IMR-90 (cell line): ENCODE measurements at regions not wholly inside any gene's neighbourhood (a gene's known extent, or its start where the extent isn't known, plus 50 kb on each side); places are given as distances from the start of the nearest gene placed in this dataset.

Experiments used
- ATAC-seq: fragments of 200-7000 bp; cut with Tn5 transposase; 2 replicates; pipeline ENCODE4 v1.9.1; 2020; ENCODE audit warnings: low read depth, mild to moderate bottlenecking, moderate library complexity
- BruUV-seq: library from RNA; stranded (reverse); fragments of 400-500 nt; replicated peaks from 2 replicates; lab custom pipeline; 2021; lab: Mats Ljungman, UMichigan
- CTCF ChIA-PET: fragments of 300-600 bp; formaldehyde crosslinking; extraction: SDS; loops from one replicate; lab custom pipeline; 2021; ENCODE audit warnings: antibody characterized with exemption; lab: Yijun Ruan, JAX
- POLR2A ChIA-PET: fragments of 300-600 bp; sonication (Branson Sonifier 250); formaldehyde crosslinking; loops from one replicate; lab custom pipeline; 2022; ENCODE audit warnings: antibody characterized with exemption; ENCODE audit not compliant: unreplicated experiment; lab: Charles Lee
- DNase-seq: peaks from one replicate; pipeline ENCODE4 v3.0.0; 2013
- H2AFZ ChIP-seq: replicated peaks from 2 replicates; pipeline ENCODE3; 2013; ENCODE audit warnings: low read length, mild to moderate bottlenecking; ENCODE audit not compliant: poor library complexity
- H2AK5ac ChIP-seq: 2 replicates; pipeline ENCODE4 v1.6.1; 2013; ENCODE audit warnings: low read depth, low read length, inconsistent platforms
- H2AK9ac ChIP-seq: replicated peaks from 2 replicates; pipeline ENCODE3; 2013; ENCODE audit warnings: mild to moderate bottlenecking, low read depth, low read length, moderate library complexity; ENCODE audit not compliant: poor library complexity
- H2BK120ac ChIP-seq: 2 replicates; pipeline ENCODE4 v1.6.1; 2013; ENCODE audit warnings: low read depth, low read length, inconsistent platforms
- H2BK15ac ChIP-seq: 3 replicates; pipeline ENCODE4 v1.6.1; 2013; ENCODE audit warnings: low read depth, low read length, inconsistent platforms
- H2BK20ac ChIP-seq: 2 replicates; pipeline ENCODE4 v1.6.1; 2013; ENCODE audit warnings: low read depth, mild to moderate bottlenecking, inconsistent platforms, low read length, moderate library complexity
- H2BK5ac ChIP-seq: 2 replicates; pipeline ENCODE4 v1.6.1; 2013; ENCODE audit warnings: mild to moderate bottlenecking, low read depth, low read length, inconsistent platforms; ENCODE audit not compliant: poor library complexity, severe bottlenecking
- H3K14ac ChIP-seq: replicated peaks from 2 replicates; pipeline ENCODE4 v1.6.1; 2013; ENCODE audit warnings: low read depth, low read length, inconsistent platforms
- H3K18ac ChIP-seq: 2 replicates; pipeline ENCODE4 v1.6.1; 2013; ENCODE audit warnings: low read depth, low read length, control low read depth
- H3K23ac ChIP-seq: 2 replicates; pipeline ENCODE4 v1.6.1; 2013; ENCODE audit warnings: low read depth, low read length, inconsistent platforms
- H3K27ac ChIP-seq: 2 replicates; pipeline ENCODE4 v1.5.1; 2013; ENCODE audit warnings: mild to moderate bottlenecking, control low read depth, low read length; ENCODE audit not compliant: insufficient read depth
- H3K27me3 ChIP-seq: 2 replicates; pipeline ENCODE4 v1.6.1; 2013; ENCODE audit warnings: low read length; ENCODE audit not compliant: control insufficient read depth, insufficient read depth
- H3K36me3 ChIP-seq: 2 replicates; pipeline ENCODE4 v1.6.1; 2013; ENCODE audit warnings: low read length, mixed read lengths; ENCODE audit not compliant: control insufficient read depth, insufficient read depth
- H3K4ac ChIP-seq: 2 replicates; pipeline ENCODE4 v1.6.1; 2013; ENCODE audit warnings: low read depth, low read length, inconsistent platforms
- H3K4me1 ChIP-seq: 2 replicates; pipeline ENCODE4 v1.6.1; 2013; ENCODE audit warnings: low read length, mixed read lengths; ENCODE audit not compliant: control insufficient read depth, insufficient read depth
- H3K4me2 ChIP-seq: 2 replicates; pipeline ENCODE4 v1.6.1; 2013; ENCODE audit warnings: low read depth, mild to moderate bottlenecking, control low read depth, low read length, moderate library complexity
- H3K4me3 ChIP-seq: 2 replicates; pipeline ENCODE4 v1.5.1; 2013; ENCODE audit warnings: low read depth, mild to moderate bottlenecking, control low read depth, low read length, moderate library complexity; ENCODE audit not compliant: insufficient read depth
- H3K56ac ChIP-seq: 2 replicates; pipeline ENCODE4 v1.6.1; 2013; ENCODE audit warnings: low read length, inconsistent platforms; ENCODE audit not compliant: insufficient read depth; ENCODE audit errors: extremely low read depth
- H3K79me1 ChIP-seq, 2 experiments: 2 replicates each; pipeline ENCODE4 v1.6.1; 2013; ENCODE audit warnings: low read length in 2 of 2, inconsistent platforms in 1 of 2, low read depth in 1 of 2
- H3K9ac ChIP-seq: 2 replicates; pipeline ENCODE4 v1.6.1; 2013; ENCODE audit warnings: low read depth, low read length, control low read depth
- H3K9me1 ChIP-seq: 2 replicates; pipeline ENCODE4 v1.6.1; 2013; ENCODE audit warnings: low read length, inconsistent platforms; ENCODE audit not compliant: insufficient read depth
- H3K9me3 ChIP-seq: 2 replicates; pipeline ENCODE4 v1.6.1; 2013; ENCODE audit warnings: low read length; ENCODE audit not compliant: control insufficient read depth, insufficient read depth
- H4K20me1 ChIP-seq: 2 replicates; pipeline ENCODE4 v1.6.1; 2013; ENCODE audit warnings: low read length, inconsistent platforms; ENCODE audit not compliant: insufficient read depth
- H4K5ac ChIP-seq: 2 replicates; pipeline ENCODE4 v1.6.1; 2013; ENCODE audit warnings: mild to moderate bottlenecking, low read depth, low read length, control low read depth
- H4K8ac ChIP-seq, 2 experiments: 2 replicates each; pipeline ENCODE4 v1.6.1; 2013; ENCODE audit warnings: low read depth in 2 of 2, low read length in 2 of 2, control low read depth in 1 of 2, inconsistent platforms in 1 of 2
- H4K91ac ChIP-seq: 2 replicates; pipeline ENCODE4 v1.6.1; 2013; ENCODE audit warnings: low read depth, low read length, inconsistent platforms; ENCODE audit not compliant: insufficient read depth
- MAFK ChIP-seq: IDR thresholded peaks from 2 replicates; pipeline ENCODE4 v1.6.1; 2012; ENCODE audit warnings: low read depth, low read length, improper control_type of control experiment
- MAZ ChIP-seq: IDR thresholded peaks from 2 replicates; pipeline ENCODE4 v1.6.1; 2012; ENCODE audit warnings: low read depth, mild to moderate bottlenecking, low read length, improper control_type of control experiment, moderate library complexity, borderline replicate concordance
- MXI1 ChIP-seq: IDR thresholded peaks from 2 replicates; pipeline ENCODE4 v1.6.1; 2012; ENCODE audit warnings: low read depth, mild to moderate bottlenecking, low read length, moderate library complexity, borderline replicate concordance
- NFE2L2 ChIP-seq: fragments of 150-350 bp; IDR thresholded peaks from 2 replicates; pipeline ENCODE4 v1.6.1; 2016; ENCODE audit warnings: low read depth, mild to moderate bottlenecking, low read length
- POLR2A ChIP-seq: IDR thresholded peaks from 2 replicates; pipeline ENCODE4 v1.6.1; 2012; ENCODE audit warnings: mild to moderate bottlenecking, low read depth, low read length
- RAD21 ChIP-seq: IDR thresholded peaks from 2 replicates; pipeline ENCODE4 v1.6.1; 2012; ENCODE audit warnings: low read length, improper control_type of control experiment
- RCOR1 ChIP-seq: IDR thresholded peaks from 2 replicates; pipeline ENCODE4 v1.6.1; 2012; ENCODE audit warnings: mild to moderate bottlenecking, low read length, improper control_type of control experiment; ENCODE audit not compliant: insufficient replicate concordance
- SMC3 ChIP-seq: fragments of 150-350 bp; IDR thresholded peaks from 2 replicates; pipeline ENCODE4 v1.6.1; 2016; ENCODE audit warnings: low read depth, mild to moderate bottlenecking, antibody characterized with exemption, low read length, moderate library complexity
- WGBS, 2 experiments: methylation state at CpG; one replicate each; pipeline versions ENCODE4 v1.1.5 to v1.1.7; 2013; ENCODE audit warnings: missing lambda C conversion rate in 2 of 2; ENCODE audit not compliant: insufficient read length in 1 of 2; ENCODE audit errors: extremely low coverage in 2 of 2; 5-methylcytosine and 5-hydroxymethylcytosine counted together
- dilution Hi-C: fragments of 300-500 bp; cut with HindIII; formaldehyde crosslinking; loops from one replicate; pipeline ENCODE4 v1.14.3; 2018; ENCODE audit warnings: low sequenced_read_pairs; ENCODE audit not compliant: unreplicated experiment
- in situ Hi-C: fragments of 300-500 bp; cut with MboI; formaldehyde crosslinking; loops from 3 replicates; pipeline ENCODE4 v1.14.3; 2019; ENCODE audit warnings: low sequenced_read_pairs, inconsistent platforms, mixed read lengths
- intact Hi-C: fragments of 100-400 bp; cut with micrococcal nuclease; formaldehyde crosslinking; loops from 2 replicates; pipeline ENCODE4 v1.10.0; 2022
- TF ChIP-seq, protein P1 (sequence below): conservative IDR thresholded peaks from 2 replicates; pipeline ENCODE4 v1.5.1; 2012; ENCODE audit warnings: mild to moderate bottlenecking, low read depth, low read length, improper control_type of control experiment
- TF ChIP-seq, protein P2 (sequence below): fragments of 150-350 bp; IDR thresholded peaks from 2 replicates; pipeline ENCODE4 v1.6.1; 2016; ENCODE audit warnings: low read depth, mild to moderate bottlenecking, low read length, moderate library complexity, borderline replicate concordance
- TF ChIP-seq, protein P3 (sequence below): fragments of 150-350 bp; IDR thresholded peaks from 2 replicates; pipeline ENCODE4 v1.6.1; 2017; ENCODE audit warnings: mild to moderate bottlenecking, antibody characterized with exemption, low read length, low read depth

DNA sequence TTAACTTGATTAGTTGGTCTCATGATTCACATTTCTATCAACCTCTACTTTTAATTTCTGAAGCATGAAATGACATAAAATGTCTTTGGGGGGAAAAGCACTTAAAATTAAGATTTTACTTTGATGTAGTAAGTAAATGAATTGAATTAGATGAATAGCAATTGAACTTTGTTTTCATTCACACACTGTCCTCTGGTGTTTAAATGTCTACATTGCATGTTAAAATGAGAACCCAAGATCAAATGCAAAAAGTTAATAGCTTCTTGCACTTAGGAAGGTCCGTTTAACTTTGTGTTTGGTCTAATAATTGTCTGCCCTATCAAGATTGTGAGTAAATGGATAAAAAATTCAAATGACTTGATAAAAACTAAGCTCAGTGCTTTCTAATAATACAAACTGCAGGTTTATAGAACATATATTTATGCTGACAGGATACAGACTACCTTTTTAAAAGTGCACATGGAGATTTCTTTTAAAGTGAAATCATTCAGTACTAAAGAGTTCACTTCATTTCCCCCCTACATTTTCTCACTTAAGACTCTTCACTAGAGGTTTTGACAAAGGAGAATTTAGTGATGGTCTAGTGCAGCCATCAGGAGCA lies 156.2 kb upstream of the NABP1 start:
- Histone ChIP-seq H4K5ac (no peak overlapping the region), H4K20me1 (no peaks in the 10 kb centered on the region), H3K27ac (no peak overlapping the region), H3K9me1 (no peaks in the 10 kb centered on the region), H2BK120ac (no peak overlapping the region), H3K56ac (no peak overlapping the region), H3K36me3 (no peaks in the 10 kb centered on the region), H2AK9ac (no peak overlapping the region), H2AFZ (no peak overlapping the region), H3K23ac (no peak overlapping the region), H4K8ac (no peak overlapping the region), H3K4ac (no peak overlapping the region), H4K91ac (no peak overlapping the region), H2BK15ac (no peak overlapping the region), H3K18ac (no peak overlapping the region), H3K9ac (no peak overlapping the region), H3K27me3 (no peaks in the 10 kb centered on the region; the same call in 1 of the 2 replicates), H2AK5ac (no peak overlapping the region), H3K4me2 (no peak overlapping the region), H3K9me3 (no peaks in the 10 kb centered on the region), H3K79me1 (no peaks in the 10 kb centered on the region), H2BK5ac (no peak overlapping the region), H3K14ac (no peak overlapping the region), H2BK20ac (no peak overlapping the region), H3K4me1 (no peaks in the 10 kb centered on the region), H3K4me3 (no peak overlapping the region)
- intact Hi-C loops: loop anchor here (1.0 to 2.0 kb wide), 3 partner anchors 303 to 469 kb away; no protein-coding TSS in a partner anchor
- no peak for TF ChIP-seq NFE2L2
- TF ChIP-seq RCOR1: no peak
- no peak for TF ChIP-seq MAFK
- peak; percentile 83 for TF ChIP-seq RAD21
- TF ChIP-seq, protein P1, sequence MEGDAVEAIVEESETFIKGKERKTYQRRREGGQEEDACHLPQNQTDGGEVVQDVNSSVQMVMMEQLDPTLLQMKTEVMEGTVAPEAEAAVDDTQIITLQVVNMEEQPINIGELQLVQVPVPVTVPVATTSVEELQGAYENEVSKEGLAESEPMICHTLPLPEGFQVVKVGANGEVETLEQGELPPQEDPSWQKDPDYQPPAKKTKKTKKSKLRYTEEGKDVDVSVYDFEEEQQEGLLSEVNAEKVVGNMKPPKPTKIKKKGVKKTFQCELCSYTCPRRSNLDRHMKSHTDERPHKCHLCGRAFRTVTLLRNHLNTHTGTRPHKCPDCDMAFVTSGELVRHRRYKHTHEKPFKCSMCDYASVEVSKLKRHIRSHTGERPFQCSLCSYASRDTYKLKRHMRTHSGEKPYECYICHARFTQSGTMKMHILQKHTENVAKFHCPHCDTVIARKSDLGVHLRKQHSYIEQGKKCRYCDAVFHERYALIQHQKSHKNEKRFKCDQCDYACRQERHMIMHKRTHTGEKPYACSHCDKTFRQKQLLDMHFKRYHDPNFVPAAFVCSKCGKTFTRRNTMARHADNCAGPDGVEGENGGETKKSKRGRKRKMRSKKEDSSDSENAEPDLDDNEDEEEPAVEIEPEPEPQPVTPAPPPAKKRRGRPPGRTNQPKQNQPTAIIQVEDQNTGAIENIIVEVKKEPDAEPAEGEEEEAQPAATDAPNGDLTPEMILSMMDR: peak; percentile 90
- TF ChIP-seq MAZ: no peak
- TF ChIP-seq, protein P2, sequence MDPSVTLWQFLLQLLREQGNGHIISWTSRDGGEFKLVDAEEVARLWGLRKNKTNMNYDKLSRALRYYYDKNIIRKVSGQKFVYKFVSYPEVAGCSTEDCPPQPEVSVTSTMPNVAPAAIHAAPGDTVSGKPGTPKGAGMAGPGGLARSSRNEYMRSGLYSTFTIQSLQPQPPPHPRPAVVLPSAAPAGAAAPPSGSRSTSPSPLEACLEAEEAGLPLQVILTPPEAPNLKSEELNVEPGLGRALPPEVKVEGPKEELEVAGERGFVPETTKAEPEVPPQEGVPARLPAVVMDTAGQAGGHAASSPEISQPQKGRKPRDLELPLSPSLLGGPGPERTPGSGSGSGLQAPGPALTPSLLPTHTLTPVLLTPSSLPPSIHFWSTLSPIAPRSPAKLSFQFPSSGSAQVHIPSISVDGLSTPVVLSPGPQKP: no peak
- TF ChIP-seq SMC3: peak; percentile 87
- TF ChIP-seq MXI1: no peak
- TF ChIP-seq POLR2A: 0 out of 2 replicates have a peak, but pooled peaks have one; percentile 40
- TF ChIP-seq, protein P3, sequence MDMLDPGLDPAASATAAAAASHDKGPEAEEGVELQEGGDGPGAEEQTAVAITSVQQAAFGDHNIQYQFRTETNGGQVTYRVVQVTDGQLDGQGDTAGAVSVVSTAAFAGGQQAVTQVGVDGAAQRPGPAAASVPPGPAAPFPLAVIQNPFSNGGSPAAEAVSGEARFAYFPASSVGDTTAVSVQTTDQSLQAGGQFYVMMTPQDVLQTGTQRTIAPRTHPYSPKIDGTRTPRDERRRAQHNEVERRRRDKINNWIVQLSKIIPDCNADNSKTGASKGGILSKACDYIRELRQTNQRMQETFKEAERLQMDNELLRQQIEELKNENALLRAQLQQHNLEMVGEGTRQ: no peak
- ATAC-seq (peak; percentile 68; the same call in 1 of the 2 replicates), DNase-seq (peak; percentile 55)
- POLR2A ChIA-PET: no interaction called here
- no TSS peak for BruUV-seq
- in situ Hi-C loops: no loop called here
- WGBS, 2 experiments: no CpG with 5 or more reads among the region's 1 CpG
- CTCF ChIA-PET: interaction anchor here (0.6 to 1.4 kb wide), 9 partner anchors 9 to 499 kb away, joined by 3 to 17 read pairs (median 5); no protein-coding TSS in a partner anchor
- dilution Hi-C loops: no loop called here
